Activated naive CD4-positive, alpha-beta T cell treated with Interleukin-2 at 50 U/mL for 16 hours (primary cell): ENCODE measurements at regions not wholly inside any gene's neighbourhood (a gene's known extent, or its start where the extent isn't known, plus 50 kb on each side); places are given as distances from the start of the nearest gene placed in this dataset.
"Not testable (repeated sequence)": the region's sequence is repeated elsewhere in the genome, so short reads cannot be mapped to it uniquely, and the experiment has no call there.

Experiments
- DNase-seq: peaks from one replicate; pipeline ENCODE4 v3.0.0-alpha.2; 2020

- no peak for DNase-seq
Measured at GRCh38 chr13:99765869-99766268, 205.7 kb downstream of the ZIC5 start.

- no peak for DNase-seq
Measured at GRCh38 chr13:99760456-99760855, 211.1 kb downstream of the ZIC5 start.

- DNase-seq: no peak
Measured at GRCh38 chr13:99759163-99759552, 212.4 kb downstream of the ZIC5 start.

- no peak for DNase-seq
Measured at GRCh38 chr13:99758460-99759162, 213.0 kb downstream of the ZIC5 start.

- DNase-seq: no peak
Measured at GRCh38 chr13:99757756-99758459, 213.7 kb downstream of the ZIC5 start.

GRCh38 chr13:99756281-99756680, 215.3 kb downstream of the ZIC5 start:
- DNase-seq: no peak

GRCh38 chr13:99754750-99755149, 216.8 kb downstream of the ZIC5 start:
- not testable (repeated sequence) for DNase-seq

- DNase-seq: no peak
Measured at GRCh38 chr13:99752373-99752772, 219.2 kb downstream of the ZIC5 start.

GRCh38 chr13:99751517-99752199, 219.9 kb downstream of the ZIC5 start:
- DNase-seq: no peak

GRCh38 chr13:99750951-99751350, 220.6 kb downstream of the ZIC5 start:
- no peak for DNase-seq

GRCh38 chr13:99749271-99750019, 222.1 kb downstream of the ZIC5 start:
- no peak for DNase-seq

- no peak for DNase-seq
Measured at GRCh38 chr13:99747403-99747710, 224.2 kb downstream of the ZIC5 start.

GRCh38 chr13:99746637-99747402, 224.7 kb downstream of the ZIC5 start:
- DNase-seq: no peak

- DNase-seq: no peak
Measured at GRCh38 chr13:99743094-99743493, 228.5 kb downstream of the ZIC5 start.

GRCh38 chr13:99741960-99742359, 229.6 kb downstream of the ZIC5 start:
- DNase-seq: no peak

GRCh38 chr13:99740251-99740979, 231.2 kb downstream of the ZIC5 start:
- no peak for DNase-seq

- DNase-seq: no peak
Measured at GRCh38 chr13:99738626-99739025, 232.9 kb downstream of the ZIC5 start.

GRCh38 chr13:99737481-99738245, 233.9 kb downstream of the ZIC5 start:
- no peak for DNase-seq

- DNase-seq: no peak
Measured at GRCh38 chr13:99736541-99736940, 235.0 kb downstream of the ZIC5 start.

GRCh38 chr13:99734013-99734693, 232.9 kb downstream of the TM9SF2 start:
- DNase-seq: no peak

- DNase-seq: no peak
Measured at GRCh38 chr13:99733346-99733745, 232.1 kb downstream of the TM9SF2 start.
